Stimulated activated CD4-positive, alpha-beta T cell treated with anti-CD3 and anti-CD28 coated beads, Interleukin-4, amount 100 ng/mL, for 4 hours (primary cell): ENCODE measurements at regions not wholly inside any gene's neighbourhood (a gene's known extent, or its start where the extent isn't known, plus 50 kb on each side); places are given as distances from the start of the nearest gene placed in this dataset.
"Not testable (repeated sequence)": the region's sequence is repeated elsewhere in the genome, so short reads cannot be mapped to it uniquely, and the experiment has no call there.

Source experiments
- DNase-seq, 2 experiments: peaks; one replicate each; pipeline ENCODE4 v3.0.0-alpha.2; 2020

DNA sequence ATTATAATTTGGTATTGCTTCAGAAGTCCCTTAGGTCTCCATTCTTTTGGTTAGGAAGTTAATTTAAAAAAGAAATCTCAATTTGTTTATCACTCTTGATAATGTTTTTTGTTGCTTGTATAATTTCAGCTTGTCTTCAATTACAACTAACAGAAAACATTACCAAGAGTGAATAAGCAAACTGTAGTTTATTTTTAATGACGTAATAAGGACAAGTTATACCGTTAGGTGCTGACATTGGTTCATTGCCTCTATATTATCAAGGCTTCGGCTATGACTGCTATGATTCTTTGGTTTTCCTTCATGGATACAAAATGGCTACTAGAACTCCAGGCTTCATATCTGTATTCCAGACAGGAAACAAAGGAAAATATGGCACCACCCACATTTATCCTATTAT lies 220.6 kb downstream of the PTGER3 start:
- no peak for DNase-seq

DNA sequence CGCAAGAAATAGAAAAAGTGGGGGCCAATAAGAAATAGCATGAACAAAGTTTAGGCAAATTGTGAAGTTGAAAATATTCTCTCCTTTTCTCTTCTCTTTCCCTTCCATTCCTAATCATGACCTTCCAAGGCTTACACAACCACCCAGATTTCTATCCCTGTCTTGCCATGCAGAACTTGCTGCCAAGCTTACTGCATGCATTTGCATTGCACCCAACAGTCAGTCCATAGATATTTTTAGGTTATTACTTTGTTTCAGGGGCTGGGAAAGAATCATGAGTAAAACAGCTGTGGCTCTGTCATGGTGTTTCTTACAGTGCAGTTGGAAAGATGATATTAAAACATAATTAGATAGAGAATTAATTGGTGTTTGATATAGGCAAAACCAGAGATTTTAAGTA lies 219.4 kb downstream of the PTGER3 start:
- DNase-seq = no peak

DNA sequence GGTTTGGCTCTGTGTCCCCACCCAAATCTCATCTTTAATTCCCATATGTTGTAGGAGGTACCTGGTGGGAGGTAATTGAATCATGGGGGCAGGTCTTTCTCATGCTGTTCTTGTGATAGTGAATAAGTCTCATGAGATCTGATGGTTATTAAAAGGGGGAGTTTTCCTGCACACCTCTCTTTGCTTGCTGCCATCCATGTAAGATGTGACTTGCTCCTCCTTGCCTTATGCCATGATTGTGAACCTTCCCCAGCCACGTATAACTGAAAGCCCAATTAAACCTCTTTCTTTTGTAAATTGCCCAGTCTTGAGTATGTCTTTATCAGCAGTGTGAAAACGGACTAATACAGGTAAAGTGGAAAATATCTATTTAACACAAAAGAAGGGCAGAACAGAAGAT lies 213.3 kb downstream of the PTGER3 start:
- not testable (repeated sequence) for DNase-seq

DNA sequence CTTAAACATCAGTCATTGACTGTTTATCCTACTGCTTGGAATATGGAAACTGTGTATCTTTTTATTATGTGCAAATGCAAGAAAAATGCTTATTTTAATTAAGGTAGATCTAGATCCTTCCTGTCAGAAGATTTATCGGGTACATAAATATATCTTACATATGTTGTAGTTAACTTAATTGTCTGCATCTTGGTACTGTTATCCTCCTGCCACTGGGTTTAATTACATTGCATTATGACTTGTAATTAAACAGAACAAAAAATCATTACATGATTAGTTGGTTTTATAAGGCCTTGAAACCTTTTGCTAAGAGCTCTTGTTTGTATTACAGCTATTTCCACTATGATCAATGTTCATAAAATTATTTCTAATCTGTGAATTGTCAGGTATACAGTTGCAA lies 211.2 kb downstream of the PTGER3 start:
- no peak for DNase-seq

DNA sequence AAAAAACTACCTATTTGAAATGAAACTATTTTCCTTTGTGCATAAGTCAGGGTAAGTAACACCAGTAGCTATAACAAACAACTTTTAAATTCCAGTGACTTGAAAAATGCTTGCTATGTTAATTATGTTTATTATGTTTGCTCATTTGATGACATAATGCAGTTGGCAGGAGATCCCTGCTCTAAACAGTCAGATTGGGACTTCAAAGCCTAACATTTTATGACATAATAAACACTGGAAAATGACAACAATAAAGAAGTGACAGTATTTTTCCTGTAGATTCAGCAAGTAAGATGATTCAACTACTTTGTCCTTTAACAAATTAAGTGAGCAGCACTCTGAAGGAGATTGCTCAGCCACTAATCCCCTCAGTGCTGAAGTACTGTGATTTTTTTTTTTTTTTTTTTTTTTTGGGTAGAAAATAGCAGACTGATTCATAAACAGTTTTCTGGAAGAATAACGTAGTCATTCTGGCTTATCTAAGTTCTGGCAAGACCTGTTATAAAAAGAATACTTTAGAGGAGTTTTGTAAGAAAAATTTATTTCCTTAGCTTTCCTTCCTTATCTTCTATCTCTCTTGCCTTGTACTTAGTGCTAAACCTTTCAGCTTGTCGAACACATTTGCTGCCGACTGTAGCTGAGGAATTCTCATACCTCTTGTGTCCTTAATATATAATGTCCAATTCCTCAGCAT lies 207.2 kb downstream of the PTGER3 start:
- no peak for DNase-seq

DNA sequence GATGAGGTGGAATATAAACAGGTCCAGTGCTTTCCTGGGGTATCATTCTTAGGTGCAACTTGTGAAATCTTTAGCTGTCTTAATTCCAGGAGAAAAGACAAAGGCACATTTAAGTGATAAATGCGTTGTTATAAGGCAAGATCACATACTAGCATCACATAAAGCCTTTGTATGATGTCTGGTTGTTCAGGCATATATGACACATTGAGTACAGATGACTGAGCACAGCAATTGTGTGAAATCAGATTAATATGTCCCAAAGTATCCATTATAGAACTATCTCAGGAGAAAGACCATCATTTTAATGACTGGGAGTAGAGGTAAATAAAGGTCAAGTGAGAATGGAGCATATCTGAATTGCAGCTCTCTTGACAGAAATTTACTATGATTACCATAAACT lies 205.1 kb downstream of the PTGER3 start:
- DNase-seq = no peak

DNA sequence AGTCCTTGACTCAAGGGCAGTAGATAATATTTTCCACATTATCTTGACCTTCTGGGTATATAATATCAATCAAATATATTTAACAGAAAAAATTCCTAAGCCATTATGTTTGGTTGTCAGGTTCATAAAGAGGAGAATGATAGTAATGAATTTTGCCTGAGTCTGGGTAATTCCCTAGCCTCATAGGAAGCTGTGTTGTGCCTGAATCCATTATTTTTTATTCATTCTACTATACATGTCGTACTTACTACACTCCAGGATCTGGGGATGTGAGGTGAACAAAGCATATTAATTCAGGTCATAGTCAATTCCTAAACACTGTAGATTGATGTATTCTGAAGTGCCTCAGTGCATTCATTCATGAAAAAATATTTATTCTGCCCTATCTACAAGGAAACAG lies 204.2 kb downstream of the PTGER3 start:
- no peak for DNase-seq

DNA sequence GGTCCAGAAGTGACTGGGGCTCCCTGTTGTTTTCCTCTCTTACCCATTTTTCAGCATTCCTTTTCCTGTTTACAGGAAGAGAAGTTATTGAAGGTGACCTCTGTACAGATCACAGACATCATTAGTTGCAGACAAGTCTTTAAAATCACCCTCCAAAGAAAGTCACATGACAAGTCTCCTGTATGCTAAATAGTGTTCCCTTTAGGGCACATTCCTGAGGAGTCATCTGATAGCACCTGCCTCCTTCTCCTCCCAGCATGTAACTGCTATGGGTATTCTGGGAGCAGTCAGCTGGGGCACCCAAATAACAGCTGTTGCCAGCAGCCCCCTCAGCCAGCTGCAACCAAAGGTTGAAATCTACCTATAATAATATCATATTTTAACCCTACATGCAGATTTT lies 200.6 kb downstream of the PTGER3 start:
- DNase-seq = no peak

DNA sequence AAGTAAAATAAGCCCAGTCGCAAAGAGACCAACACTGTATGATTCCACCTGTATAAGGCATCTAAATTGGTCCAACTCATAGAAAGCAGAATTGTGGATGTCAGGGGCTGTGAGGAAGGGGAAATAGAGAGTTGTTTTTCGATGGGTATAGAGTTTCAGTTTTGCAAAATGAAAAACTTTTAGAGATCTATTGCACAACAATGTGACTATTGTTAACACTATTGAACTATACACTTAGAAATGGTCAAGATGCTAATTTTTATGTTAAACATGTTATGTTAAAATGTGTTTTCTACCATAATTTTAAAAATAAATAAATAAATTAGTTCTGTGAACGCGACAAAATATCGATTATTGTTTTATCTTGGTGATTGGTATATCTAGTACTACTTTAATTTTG lies 192.4 kb downstream of the PTGER3 start:
- no peak for DNase-seq

DNA sequence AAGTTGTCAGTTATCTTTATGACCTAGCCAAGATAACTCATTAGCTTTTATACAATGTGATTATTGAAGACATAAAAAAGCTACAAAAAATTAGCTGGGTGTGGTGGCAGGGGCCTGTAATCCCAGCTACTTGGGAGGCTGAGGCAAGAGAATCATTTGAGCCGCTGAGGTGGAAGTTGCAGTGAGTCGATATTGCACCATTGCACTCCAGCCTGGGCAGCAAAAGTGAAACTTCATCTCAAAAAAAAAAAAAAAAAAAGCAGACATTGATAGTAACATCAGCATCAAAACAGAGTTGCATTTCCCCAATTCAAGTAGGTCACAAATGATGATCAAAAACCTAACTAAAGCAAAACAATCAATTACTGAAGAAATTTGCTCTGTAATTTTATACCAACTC lies 191.4 kb downstream of the PTGER3 start:
- no peak for DNase-seq

DNA sequence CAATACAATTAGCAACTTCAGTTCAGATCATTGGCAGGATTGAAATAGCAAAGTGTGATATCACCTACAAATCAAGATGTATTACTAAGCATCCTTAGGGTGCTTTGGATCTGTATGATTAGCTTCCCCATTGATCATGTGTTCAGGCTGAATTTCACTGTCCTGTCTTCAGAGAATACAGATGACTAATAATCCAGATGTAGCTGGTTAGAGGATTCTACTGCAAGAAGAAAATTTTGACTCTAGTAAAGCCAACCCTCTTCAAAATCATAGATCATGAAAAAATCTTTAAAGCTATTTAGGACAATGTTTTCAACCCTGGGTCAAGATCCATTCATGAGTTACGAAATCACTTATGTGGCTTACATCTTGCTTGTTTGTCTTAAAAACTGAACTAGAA lies 184.4 kb downstream of the PTGER3 start:
- no peak for DNase-seq

DNA sequence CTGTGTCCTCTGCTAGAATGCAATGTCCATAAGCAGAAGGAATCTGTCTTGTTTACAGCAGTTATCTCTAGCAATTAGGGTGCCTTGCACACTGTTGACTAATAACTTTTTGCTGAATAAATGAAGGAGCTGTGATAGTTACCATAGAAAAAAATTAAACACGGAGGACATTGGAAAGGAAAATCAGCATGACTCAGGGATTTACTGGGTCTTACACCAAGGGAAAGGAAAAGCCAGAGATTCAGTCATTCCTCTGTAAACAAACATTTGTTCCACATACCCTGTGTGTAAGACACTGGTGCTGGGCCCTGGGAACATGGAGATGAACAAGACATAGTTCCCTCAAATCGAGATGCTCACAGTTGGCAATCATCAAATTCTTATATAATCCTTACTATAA lies 183.3 kb downstream of the PTGER3 start:
- no peak for DNase-seq

DNA sequence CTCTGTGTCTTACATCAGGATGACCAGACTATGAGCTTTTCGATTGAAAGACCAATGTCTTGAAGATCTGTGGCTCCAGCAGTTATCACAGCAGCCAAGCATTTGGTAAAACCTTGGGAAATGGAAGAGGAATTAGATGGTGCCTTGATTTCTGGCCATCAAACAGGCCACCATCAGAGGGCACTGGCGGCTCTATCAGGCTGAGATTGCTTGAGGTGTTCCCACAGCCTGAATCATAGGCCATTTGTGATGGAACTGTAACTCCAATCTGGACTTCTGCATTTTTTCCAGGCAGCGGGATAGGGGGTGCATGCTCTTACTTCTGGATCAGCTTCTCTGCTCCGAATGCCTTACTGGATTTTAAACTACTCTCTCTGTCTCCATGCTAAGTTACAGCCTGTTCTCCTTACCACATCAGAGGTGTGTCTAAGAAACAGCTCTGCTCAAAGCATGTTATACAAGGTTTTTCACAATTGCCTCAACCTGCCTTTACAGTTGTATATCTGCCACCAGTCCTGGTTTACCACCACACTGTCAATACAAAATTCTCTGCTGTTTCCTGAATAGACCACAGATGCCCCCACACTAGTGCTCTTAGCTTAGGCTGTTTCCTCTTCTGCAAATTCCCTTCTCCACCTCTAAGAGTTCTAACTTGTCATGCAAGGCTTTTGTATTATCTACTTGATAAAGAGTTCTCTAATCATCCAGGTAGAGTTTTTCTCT lies 180.9 kb downstream of the PTGER3 start:
- DNase-seq = no peak

DNA sequence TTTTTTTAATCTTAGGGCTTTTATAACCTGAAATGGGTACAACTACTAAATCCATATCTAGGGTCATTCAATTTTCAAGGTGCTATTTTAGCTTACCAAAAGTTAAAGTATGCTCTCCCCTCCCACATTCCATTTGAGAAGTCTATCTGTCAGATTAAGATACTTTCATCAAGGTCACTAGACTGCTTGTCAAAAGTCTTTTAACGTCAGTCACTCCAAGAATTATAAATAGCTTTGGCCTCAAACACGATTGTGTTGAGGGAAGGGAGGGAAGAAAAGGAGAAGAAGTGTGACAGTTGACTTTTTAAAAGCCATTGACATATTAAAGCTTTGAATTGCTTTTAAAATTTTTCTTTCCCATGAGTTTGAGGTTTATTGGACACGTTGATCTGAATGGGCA lies 175.8 kb downstream of the PTGER3 start:
- no peak for DNase-seq

DNA sequence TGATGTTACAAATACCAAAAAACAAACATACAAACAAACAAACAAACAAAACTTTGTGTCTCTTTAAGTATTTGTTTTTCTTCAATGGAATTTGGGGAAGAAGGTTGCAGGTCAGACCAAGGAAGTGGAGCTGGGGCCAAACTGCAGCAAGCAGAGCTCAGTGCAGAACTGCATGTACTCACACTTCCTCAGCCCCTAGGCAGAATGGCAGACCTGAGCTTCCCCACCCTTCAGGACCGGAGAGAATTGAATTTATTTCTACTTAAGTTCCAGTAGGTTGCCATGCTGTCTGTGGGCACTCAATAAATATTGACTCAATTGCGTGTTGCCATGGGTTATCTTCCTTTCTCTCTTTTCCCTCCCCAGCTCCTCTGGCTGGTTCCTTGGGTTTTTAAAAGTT lies 173.6 kb downstream of the PTGER3 start:
- DNase-seq = no peak

DNA sequence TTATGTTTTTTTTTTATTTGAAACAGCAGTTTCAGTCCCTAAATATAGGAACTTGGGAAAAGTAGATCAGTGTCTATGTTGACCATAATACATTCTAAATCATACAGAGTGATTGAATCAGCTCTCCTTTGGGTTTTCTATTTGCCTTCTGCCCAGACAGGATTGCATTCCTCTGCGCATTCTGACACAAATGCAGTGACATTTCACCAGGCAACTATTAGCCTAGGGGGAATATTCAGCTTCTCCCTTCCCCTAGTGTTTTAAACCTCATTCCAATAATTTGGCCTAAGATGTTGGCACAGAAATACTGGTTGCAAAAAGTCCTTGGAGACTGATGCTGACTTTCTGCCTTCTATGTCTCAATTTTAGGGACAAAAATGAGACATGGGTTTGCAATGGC lies 172.8 kb downstream of the PTGER3 start:
- no peak for DNase-seq

DNA sequence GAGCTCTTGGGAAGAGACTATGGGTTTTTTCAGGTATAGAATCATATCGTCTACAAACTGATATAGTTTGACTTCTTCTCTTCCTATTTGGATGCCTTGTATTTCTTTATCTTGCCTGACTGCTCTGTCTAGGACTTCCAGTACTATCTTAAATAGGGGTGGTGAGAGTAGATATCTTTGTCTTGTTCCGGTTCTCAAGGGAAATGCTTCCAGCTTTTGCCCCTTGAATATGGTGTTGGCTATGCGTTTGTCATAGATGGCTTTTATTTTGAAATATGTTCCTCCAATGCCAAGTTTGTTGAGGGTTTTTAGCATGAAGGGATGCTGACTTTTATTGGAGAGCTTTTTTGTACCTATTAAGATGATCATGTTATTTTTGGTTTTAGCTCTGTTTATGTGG lies 170.3 kb downstream of the PTGER3 start:
- DNase-seq = no peak

DNA sequence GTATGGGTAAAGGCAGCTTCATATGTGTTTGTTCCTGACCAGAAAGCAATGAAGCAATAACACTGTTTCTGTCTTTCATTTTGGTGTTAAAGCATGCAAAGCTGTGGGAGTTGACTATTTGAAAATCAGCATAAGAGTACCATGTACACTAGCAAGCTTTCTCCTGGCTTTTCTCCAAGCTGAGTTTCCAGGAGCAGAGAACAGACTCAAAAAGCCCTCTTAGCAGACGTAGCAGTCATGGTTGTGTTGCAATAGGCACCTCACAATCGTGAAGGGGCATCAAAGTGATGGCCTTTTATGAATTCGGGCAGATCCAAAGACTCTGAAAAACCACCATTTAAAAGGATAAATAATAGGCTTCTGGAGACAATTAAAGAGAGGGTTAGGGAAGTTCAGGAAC lies 159.7 kb downstream of the PTGER3 start:
- no peak for DNase-seq

DNA sequence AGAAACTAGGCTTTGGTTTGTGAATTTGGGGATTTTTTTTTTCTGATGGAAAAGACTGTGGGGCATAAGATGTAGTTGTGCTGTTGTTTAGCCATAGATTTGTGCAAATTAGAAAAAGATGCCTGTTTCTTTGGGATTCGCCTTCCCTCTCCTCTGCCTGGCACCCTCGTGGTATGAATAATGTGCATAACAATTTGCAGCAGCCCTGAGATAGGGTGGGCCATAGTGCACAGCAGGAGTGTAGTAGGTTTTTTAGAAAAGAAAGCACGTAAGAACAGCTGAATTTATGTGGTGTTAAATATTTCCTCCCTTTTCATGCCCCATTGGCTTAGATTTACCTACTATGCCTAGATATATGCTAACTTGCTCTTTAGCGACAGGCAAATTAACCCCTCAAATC lies 158.9 kb downstream of the PTGER3 start:
- no peak for DNase-seq

DNA sequence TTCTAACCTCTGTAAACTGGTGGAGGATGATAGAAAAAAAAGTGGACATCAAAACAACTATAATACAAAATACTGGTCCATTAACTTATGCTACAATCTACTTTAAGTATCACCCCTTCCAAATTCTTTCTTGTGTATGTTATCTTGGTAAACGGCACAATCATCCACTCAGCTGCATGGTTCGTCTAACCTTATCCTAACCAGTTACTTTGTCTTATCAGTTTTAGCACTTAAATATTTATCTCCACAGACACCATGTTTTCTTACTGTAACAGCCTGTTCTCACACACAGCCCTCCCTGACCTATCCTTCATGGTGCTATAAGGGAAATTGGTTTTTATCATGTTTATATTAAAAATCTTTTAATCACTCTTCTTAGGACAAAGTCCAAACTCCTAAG lies 157.2 kb downstream of the PTGER3 start:
- no peak for DNase-seq

DNA sequence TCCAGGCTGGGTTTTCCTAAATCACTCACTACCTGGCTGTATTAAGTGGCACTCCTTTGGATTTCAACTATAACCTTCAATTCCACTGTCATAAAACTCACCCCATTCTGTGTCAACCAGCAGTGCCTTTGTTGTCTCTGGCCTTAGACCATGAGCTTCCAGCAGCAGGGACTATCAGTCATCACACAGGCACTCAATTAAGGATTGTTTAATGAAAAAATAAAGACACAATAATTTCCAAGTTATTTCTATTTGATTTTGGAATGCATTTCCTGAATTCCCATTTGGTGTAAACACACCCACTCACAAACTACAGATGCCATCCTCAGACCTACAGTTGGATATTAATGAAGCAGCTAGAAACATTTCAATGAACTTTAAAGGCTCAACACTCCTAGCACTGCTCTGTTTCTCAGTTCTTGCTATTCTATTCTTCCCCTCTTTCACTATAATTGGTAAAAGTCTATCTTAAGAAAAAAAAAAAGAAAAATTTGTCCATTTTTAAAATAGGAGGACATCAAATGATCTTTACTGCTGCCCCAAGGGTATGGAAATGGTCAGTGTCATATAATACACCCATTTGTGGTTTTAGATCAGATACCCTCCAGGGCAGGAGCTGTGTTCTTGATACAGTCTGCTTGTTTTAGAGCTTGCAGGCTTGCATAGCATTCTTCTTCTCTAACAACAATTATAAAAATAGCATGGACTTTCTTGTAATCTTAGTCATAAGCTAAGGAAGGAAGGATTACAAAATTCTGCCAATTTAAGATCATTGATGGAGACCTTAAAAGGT lies 156.4 kb downstream of the PTGER3 start:
- no peak for DNase-seq

DNA sequence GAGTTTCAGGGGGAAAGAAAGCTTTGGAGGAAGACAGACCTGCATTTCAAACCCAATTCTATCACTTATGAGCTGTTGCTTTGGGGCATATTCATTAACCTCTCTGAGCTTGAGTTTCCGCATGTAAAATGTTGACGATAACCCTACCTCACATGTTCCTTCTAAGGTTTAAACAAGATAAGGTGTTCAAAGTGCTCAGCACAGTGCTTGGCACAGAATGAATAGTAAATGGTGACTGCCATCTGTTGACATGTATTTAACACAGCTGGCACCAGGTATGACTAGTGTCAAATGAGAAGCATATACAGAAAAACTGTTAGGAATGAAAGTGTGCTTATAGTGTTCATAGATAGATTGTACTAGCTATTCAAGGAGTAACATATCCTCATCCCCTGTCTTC lies 155.5 kb downstream of the PTGER3 start:
- DNase-seq = no peak

DNA sequence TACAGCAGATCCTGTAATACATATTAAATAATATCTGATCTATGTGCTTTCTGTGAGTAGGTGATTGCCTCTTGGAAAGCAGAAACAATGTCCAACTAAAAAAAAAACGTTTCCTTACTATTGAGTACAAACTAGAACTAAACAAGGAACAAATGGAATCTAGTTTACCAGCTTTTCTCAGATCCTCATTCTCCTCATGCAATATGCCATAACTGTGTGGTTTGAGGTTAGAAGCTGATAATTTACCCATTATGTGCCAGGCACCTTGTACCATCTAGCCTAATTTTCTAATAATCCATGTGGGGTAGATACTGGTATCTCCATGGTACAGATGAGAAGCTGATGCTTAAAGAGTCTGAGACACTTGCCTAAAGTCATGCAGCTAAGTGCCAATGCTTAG lies 154.7 kb downstream of the PTGER3 start:
- DNase-seq = no peak

DNA sequence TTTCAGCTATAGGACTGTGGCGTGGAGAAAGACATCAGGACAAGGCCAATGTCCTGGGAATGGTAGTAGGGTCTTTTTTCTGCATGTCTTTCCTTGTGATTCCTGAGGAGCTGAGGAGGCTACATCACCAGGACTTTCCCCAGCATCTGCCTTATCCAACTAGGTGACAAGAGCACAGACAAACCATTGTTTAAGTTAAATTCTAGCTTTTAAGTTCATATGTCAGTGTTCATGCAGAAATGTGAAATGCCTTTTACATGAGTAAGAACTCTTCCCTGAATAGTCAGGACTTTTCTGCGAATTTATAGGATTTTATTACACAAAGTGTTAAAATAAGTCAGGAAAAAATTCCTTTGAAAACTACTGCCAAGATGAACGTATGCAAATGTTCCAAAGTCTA lies 154.2 kb downstream of the PTGER3 start:
- no peak for DNase-seq
